ENCODE measurements at regions not wholly inside any gene's neighbourhood (a gene's known extent, or its start where the extent isn't known, plus 50 kb on each side); places are given as distances from the start of the nearest gene placed in this dataset.

DNA sequence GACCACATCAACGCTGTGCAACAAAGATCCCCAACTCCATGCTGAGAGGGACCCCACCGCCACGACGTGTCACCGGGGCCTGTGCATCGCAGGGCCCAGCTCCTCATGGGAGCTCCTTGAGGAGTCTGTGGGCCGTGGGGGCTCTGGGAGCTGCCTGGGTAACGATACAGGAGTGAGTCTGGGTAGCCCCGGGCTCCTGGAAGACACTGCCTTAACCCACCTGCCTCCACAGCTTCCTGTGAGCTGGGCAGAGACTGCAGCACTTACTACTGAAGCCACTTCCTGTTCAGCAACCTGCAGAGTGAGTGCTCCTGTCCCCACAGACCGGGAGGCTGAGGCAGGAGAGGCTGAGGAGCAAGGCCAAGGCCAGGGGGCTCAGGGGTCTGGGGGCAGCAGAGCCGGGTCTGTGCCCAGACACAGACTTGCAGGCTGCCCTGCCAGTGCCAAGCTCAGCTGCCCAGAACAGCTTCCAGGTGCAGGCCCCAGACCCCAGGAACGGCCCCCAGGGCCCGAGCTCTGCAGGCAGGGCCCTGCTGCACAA is 226.7 kb downstream of the BRD1 start:
- Histone ChIP-seq H3K9me3 (ENCODE audit: control insufficient read depth, insufficient read depth, low read depth, low read length) (no peaks in the 10 kb centered on the region; the same call in 1 of the 2 replicates), H3K27ac (ENCODE audit: low read length) (no peak overlapping the region), H3K36me3 (ENCODE audit: control insufficient read depth, insufficient read depth, low read length) (no peaks in the 10 kb centered on the region), H3K4me3 (ENCODE audit: low read depth in 2 of 2, low read length in 2 of 2) (no peak overlapping the region), H3K4me1 (ENCODE audit: control insufficient read depth, insufficient read depth, low read length) (no peaks in the 10 kb centered on the region), H3K27me3 (ENCODE audit: control insufficient read depth, insufficient read depth, low read length) (no peaks in the 10 kb centered on the region)
- no TSS peak for BruUV-seq (replicated peaks)
- in situ Hi-C loops (cut with HindIII; ENCODE audit: low pct_unique_long_range_greater_than_20kb, low sequenced_read_pairs) (no loop called here), intact Hi-C loops (cut with micrococcal nuclease; ENCODE audit: unreplicated experiment) (no loop called here)
- ChIA-PET CTCF (no interaction called here), POLR2A (no interaction called here)
- ATAC-seq (no peak), DNase-seq (ENCODE audit: low read depth, low spot score) (no peak)
- TF ChIP-seq, protein P1, sequence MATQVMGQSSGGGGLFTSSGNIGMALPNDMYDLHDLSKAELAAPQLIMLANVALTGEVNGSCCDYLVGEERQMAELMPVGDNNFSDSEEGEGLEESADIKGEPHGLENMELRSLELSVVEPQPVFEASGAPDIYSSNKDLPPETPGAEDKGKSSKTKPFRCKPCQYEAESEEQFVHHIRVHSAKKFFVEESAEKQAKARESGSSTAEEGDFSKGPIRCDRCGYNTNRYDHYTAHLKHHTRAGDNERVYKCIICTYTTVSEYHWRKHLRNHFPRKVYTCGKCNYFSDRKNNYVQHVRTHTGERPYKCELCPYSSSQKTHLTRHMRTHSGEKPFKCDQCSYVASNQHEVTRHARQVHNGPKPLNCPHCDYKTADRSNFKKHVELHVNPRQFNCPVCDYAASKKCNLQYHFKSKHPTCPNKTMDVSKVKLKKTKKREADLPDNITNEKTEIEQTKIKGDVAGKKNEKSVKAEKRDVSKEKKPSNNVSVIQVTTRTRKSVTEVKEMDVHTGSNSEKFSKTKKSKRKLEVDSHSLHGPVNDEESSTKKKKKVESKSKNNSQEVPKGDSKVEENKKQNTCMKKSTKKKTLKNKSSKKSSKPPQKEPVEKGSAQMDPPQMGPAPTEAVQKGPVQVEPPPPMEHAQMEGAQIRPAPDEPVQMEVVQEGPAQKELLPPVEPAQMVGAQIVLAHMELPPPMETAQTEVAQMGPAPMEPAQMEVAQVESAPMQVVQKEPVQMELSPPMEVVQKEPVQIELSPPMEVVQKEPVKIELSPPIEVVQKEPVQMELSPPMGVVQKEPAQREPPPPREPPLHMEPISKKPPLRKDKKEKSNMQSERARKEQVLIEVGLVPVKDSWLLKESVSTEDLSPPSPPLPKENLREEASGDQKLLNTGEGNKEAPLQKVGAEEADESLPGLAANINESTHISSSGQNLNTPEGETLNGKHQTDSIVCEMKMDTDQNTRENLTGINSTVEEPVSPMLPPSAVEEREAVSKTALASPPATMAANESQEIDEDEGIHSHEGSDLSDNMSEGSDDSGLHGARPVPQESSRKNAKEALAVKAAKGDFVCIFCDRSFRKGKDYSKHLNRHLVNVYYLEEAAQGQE (IDR thresholded peaks at IDR 0.05; ENCODE audit: insufficient read depth in 1 of 2, low read depth in 2 of 2, low read length in 1 of 2): no peak
- TF ChIP-seq, protein P2, sequence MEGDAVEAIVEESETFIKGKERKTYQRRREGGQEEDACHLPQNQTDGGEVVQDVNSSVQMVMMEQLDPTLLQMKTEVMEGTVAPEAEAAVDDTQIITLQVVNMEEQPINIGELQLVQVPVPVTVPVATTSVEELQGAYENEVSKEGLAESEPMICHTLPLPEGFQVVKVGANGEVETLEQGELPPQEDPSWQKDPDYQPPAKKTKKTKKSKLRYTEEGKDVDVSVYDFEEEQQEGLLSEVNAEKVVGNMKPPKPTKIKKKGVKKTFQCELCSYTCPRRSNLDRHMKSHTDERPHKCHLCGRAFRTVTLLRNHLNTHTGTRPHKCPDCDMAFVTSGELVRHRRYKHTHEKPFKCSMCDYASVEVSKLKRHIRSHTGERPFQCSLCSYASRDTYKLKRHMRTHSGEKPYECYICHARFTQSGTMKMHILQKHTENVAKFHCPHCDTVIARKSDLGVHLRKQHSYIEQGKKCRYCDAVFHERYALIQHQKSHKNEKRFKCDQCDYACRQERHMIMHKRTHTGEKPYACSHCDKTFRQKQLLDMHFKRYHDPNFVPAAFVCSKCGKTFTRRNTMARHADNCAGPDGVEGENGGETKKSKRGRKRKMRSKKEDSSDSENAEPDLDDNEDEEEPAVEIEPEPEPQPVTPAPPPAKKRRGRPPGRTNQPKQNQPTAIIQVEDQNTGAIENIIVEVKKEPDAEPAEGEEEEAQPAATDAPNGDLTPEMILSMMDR (IDR thresholded peaks at IDR 0.05): no peak
- no peak for TF ChIP-seq SIN3A (IDR thresholded peaks at IDR 0.05; ENCODE audit: borderline replicate concordance, insufficient read depth, low read depth, low read length)
- no peak for TF ChIP-seq POLR2AphosphoS5 (IDR thresholded peaks at IDR 0.05; ENCODE audit: low read depth, low read length)
- no peak for TF ChIP-seq TCF7L2 (IDR thresholded peaks at IDR 0.05; ENCODE audit: low read depth, low read length)

DNA sequence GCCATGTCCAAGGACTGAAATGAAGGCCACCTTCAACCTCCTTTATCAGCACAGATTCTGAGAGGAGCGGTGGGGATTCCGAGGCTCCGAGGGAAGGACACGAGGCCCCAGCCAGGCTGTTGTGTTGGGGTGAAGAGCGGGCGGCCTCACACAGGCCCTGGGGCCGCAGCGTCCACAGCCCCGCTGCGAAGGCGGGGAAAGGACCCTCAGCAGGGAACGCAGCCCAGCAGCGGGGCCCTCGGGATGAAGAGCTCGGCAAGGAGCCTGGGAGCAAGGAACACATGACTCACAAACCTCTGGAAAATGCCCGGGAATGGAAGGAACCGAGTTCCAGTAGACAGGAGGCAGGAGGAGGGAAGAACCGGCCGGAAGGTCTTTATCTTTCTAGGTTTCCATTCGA is 227.2 kb downstream of the BRD1 start:
- H3K4me3 ChIP-seq (ENCODE audit: low read depth in 2 of 2, low read length in 2 of 2): no peak overlapping the region
- ATAC-seq (no peak), DNase-seq (ENCODE audit: low read depth, low spot score) (no peak)
- H3K9me3 ChIP-seq (ENCODE audit: control insufficient read depth, insufficient read depth, low read depth, low read length): no peaks in the 10 kb centered on the region; the same call in 1 of the 2 replicates
- no peaks in the 10 kb centered on the region for H3K36me3 ChIP-seq (ENCODE audit: control insufficient read depth, insufficient read depth, low read length)
- no peak overlapping the region for H3K27ac ChIP-seq (ENCODE audit: low read length)
- BruUV-seq (replicated peaks): no TSS peak
- ChIA-PET POLR2A (no interaction called here), CTCF (no interaction called here)
- intact Hi-C loops (cut with micrococcal nuclease; ENCODE audit: unreplicated experiment) (no loop called here), in situ Hi-C loops (cut with HindIII; ENCODE audit: low pct_unique_long_range_greater_than_20kb, low sequenced_read_pairs) (no loop called here)
- H3K4me1 ChIP-seq (ENCODE audit: control insufficient read depth, insufficient read depth, low read length): no peaks in the 10 kb centered on the region
- no peaks in the 10 kb centered on the region for H3K27me3 ChIP-seq (ENCODE audit: control insufficient read depth, insufficient read depth, low read length)
- no peak for TF ChIP-seq TCF7L2 (IDR thresholded peaks at IDR 0.05; ENCODE audit: low read depth, low read length)
- TF ChIP-seq, protein P2 (IDR thresholded peaks at IDR 0.05): no peak
- TF ChIP-seq SIN3A (IDR thresholded peaks at IDR 0.05; ENCODE audit: borderline replicate concordance, insufficient read depth, low read depth, low read length): no peak
- TF ChIP-seq POLR2AphosphoS5 (IDR thresholded peaks at IDR 0.05; ENCODE audit: low read depth, low read length): no peak
- TF ChIP-seq, protein P1 (IDR thresholded peaks at IDR 0.05; ENCODE audit: insufficient read depth in 1 of 2, low read depth in 2 of 2, low read length in 1 of 2): no peak

Measured in Panc1 (cell line).